ENCODE measurements at regions not wholly inside any gene's neighbourhood (a gene's known extent, or its start where the extent isn't known, plus 50 kb on each side); places are given as distances from the start of the nearest gene placed in this dataset.
"Not testable (repeated sequence)": the region's sequence is repeated elsewhere in the genome, so short reads cannot be mapped to it uniquely, and the experiment has no call there.

DNA sequence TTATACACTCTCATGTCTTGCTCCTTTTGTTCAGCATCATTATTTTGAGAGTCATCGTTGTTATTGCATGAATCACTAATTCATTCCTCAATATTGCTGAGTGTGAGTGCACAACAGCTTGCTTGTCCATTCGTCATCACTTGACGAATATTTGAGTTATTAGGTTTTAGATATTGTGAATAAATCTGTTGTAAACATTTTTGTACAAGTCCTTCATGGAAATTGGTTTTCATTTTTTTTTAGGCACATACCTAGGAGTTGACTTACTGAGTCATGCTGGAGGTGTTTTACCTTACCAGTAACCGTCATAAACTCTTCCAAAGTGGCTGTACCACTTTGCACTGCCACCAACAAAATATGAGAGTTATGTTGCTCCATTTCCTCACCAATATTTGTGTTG, 84.2 kb upstream of the NCK2 start:
- TF ChIP-seq, protein P1, sequence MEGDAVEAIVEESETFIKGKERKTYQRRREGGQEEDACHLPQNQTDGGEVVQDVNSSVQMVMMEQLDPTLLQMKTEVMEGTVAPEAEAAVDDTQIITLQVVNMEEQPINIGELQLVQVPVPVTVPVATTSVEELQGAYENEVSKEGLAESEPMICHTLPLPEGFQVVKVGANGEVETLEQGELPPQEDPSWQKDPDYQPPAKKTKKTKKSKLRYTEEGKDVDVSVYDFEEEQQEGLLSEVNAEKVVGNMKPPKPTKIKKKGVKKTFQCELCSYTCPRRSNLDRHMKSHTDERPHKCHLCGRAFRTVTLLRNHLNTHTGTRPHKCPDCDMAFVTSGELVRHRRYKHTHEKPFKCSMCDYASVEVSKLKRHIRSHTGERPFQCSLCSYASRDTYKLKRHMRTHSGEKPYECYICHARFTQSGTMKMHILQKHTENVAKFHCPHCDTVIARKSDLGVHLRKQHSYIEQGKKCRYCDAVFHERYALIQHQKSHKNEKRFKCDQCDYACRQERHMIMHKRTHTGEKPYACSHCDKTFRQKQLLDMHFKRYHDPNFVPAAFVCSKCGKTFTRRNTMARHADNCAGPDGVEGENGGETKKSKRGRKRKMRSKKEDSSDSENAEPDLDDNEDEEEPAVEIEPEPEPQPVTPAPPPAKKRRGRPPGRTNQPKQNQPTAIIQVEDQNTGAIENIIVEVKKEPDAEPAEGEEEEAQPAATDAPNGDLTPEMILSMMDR (IDR thresholded peaks at IDR 0.05; ENCODE audit: low read depth, low read length) = no peak
- H3K36me3 ChIP-seq = no peaks in the 10 kb centered on the region

DNA sequence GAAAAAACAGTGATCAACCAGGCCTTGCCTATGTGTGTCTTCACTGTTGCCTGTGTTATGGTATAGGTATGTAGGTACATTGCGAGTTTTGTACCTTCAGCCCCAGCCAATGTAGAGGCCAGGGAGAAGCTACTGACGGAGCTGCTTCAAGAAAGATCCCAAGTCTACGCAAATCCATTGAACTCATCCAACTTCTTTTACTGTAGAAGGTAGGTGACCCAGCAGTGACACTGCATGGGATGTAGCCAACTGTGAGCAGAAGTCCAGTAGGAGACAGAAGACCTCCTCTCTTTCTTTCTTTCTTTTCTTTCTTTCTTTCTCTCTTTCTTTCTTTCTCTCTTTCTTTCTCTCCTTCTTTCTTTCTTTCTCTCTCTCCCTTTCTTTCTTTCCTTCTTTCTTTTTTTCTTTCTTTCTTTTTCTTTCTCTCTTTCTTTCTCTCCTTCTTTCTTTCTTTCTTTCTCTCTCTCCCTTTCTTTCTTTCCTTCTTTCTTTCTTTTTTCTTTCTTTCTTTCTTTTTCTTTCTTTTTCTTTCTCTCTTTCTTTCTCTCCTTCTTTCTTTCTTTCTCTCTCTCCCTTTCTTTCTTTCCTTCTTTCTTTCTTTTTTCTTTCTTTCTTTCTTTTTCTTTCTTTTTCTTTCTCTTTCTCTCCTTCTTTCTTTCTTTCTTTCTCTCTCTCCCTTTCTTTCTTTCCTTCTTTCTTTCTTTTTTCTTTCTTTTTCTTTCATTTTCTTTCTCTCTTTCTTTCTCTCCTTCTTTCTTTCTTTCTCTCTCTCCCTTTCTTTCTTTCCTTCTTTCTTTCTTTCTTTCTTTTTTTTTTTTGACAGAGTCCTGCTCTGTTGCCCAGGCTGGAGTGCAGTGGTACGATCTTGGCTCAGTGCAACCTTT, 88.7 kb upstream of the NCK2 start:
- not testable (repeated sequence) for H3K36me3 ChIP-seq; H3K4me3 ChIP-seq; H3K27ac ChIP-seq; H3K4me1 ChIP-seq (ENCODE audit: low read depth); H3K27me3 ChIP-seq; DNase-seq (ENCODE audit: low read depth in 1 of 2, low spot score in 1 of 2); H3K9me3 ChIP-seq (ENCODE audit: low read depth)

More for the DNA sequence above, 84.2 kb upstream of the NCK2 start:
- Histone ChIP-seq H3K27ac (no peak overlapping the region), H3K4me1 (ENCODE audit: low read depth) (no peaks in the 10 kb centered on the region), H3K27me3 (no peaks in the 10 kb centered on the region), H3K4me3 (no peak overlapping the region), H3K9me3 (ENCODE audit: low read depth) (no peaks in the 10 kb centered on the region)
- DNase-seq (ENCODE audit: low read depth in 1 of 2, low spot score in 1 of 2) = no peak

DNA sequence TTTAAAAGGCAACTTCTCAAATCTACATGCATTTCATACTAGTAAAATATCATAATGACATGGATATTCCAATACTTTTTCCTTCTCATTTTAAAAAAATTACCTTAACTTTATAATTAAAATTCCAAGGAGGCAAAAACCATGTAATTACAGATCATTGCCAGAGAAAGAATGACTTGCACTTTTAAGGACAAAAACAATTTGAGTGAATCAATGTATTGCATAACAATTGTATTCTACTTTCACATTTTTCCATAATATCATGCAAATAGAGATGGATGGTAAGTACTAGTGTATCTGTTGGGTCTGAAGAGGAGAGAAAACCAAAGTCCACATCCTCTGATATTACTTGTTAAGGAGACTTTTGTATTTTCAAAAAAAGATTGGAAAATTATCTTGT, 89.5 kb upstream of the NCK2 start:
- Histone ChIP-seq H3K9me3 (ENCODE audit: low read depth) (no peaks in the 10 kb centered on the region), H3K27me3 (no peaks in the 10 kb centered on the region), H3K36me3 (no peaks in the 10 kb centered on the region), H3K4me3 (no peak overlapping the region), H3K4me1 (ENCODE audit: low read depth) (no peaks in the 10 kb centered on the region), H3K27ac (no peak overlapping the region)
- TF ChIP-seq, protein P1 (IDR thresholded peaks at IDR 0.05; ENCODE audit: low read depth, low read length) = no peak
- DNase-seq (ENCODE audit: low read depth in 1 of 2, low spot score in 1 of 2) = peak in 1 of 2 donors; percentile 35

DNA sequence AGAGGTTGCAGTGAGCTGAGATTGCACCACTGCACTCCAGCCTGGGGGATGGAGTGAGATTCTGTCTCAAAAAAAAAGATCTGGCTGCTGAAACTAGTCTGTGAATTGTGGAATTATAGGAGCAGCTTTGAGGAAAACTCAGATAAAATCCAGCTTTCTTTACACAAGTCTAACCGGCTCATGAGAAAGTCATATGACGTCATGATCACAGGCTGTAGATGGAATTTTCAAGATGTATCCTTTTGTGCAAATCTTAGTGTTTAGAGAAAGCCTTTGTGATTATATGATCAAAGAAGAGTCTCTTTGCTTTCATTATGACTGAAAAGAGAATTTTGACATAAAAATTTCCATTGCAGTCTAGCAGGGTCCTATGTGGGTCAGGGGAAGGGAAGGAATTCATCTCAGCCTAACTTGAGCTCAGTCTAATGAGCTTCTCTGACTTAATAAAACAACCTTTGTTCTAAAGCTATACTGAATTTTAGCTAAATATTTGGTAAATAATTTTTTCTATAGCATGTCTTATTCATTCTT, 90.2 kb upstream of the NCK2 start:
- no peaks in the 10 kb centered on the region for H3K4me1 ChIP-seq (ENCODE audit: low read depth)
- TF ChIP-seq, protein P1 (IDR thresholded peaks at IDR 0.05; ENCODE audit: low read depth, low read length) = no peak
- H3K27me3 ChIP-seq = no peaks in the 10 kb centered on the region
- H3K27ac ChIP-seq = no peak overlapping the region
- DNase-seq (ENCODE audit: low read depth in 1 of 2, low spot score in 1 of 2) = no peak
- no peaks in the 10 kb centered on the region for H3K9me3 ChIP-seq (ENCODE audit: low read depth)
- H3K36me3 ChIP-seq = no peaks in the 10 kb centered on the region
- no peak overlapping the region for H3K4me3 ChIP-seq

DNA sequence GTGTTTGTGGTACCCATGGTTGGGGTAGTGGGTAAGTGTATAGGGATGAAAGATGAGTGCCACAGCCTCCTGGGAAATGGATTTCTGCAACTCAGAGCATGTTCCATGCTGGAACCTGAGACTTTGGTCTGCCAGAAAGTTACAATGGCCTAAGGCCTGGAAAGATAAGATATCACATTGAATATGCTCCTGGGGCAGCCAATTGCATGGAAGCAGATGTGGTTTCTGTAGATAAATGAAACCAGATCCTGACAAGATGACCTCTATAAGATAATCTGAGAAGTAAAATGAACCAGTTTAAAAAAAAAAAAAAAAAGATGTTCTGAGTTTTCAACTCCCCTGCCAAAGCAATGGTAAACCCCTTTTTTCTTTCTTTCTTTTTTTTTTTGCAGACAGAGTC, 91.4 kb upstream of the NCK2 start:
- no peaks in the 10 kb centered on the region for H3K9me3 ChIP-seq (ENCODE audit: low read depth)
- H3K27ac ChIP-seq = no peak overlapping the region
- no peaks in the 10 kb centered on the region for H3K4me1 ChIP-seq (ENCODE audit: low read depth)
- H3K27me3 ChIP-seq = no peaks in the 10 kb centered on the region
- TF ChIP-seq, protein P1 (IDR thresholded peaks at IDR 0.05; ENCODE audit: low read depth, low read length) = no peak
- H3K36me3 ChIP-seq = no peaks in the 10 kb centered on the region
- no peak for DNase-seq (ENCODE audit: low read depth in 1 of 2, low spot score in 1 of 2)
- no peak overlapping the region for H3K4me3 ChIP-seq

Measured in cardiac muscle cell (in vitro differentiated cells and primary cell).